HG03457 (cell line): ENCODE measurements at regions not wholly inside any gene's neighbourhood (a gene's known extent, or its start where the extent isn't known, plus 50 kb on each side); places are given as distances from the start of the nearest gene placed in this dataset.
"Not testable (repeated sequence)": the region's sequence is repeated elsewhere in the genome, so short reads cannot be mapped to it uniquely, and the experiment has no call there.

ENCODE experiments used
- ATAC-seq: cut with Tn5 transposase; IDR thresholded peaks from one replicate; pipeline ENCODE4 v1.9.1; 2021; ENCODE audit warnings: moderate number of reproducible peaks; ENCODE audit not compliant: unreplicated experiment

GRCh38 chr9:64370344-64370743, 914.7 kb downstream of the FOXD4L5 start:
- not testable (repeated sequence) for ATAC-seq

- not testable (repeated sequence) for ATAC-seq
Observed at GRCh38 chr9:64369644-64370043, 915.4 kb downstream of the FOXD4L5 start.

- peak; percentile 100 for ATAC-seq
Observed at GRCh38 chr9:64369114-64369513, 915.9 kb downstream of the FOXD4L5 start.

- ATAC-seq, result not testable (repeated sequence)
Observed at GRCh38 chr9:64368644-64368942, 916.4 kb downstream of the FOXD4L5 start.

GRCh38 chr9:64367826-64368643, 917.0 kb downstream of the FOXD4L5 start:
- ATAC-seq, result not testable (repeated sequence)
